OCI-LY3 (cell line): ENCODE measurements at regions not wholly inside any gene's neighbourhood (a gene's known extent, or its start where the extent isn't known, plus 50 kb on each side); places are given as distances from the start of the nearest gene placed in this dataset.

Experiments
- EZH2phosphoT487 ChIP-seq: fragments of 200-600 bp; shearing (Covaris generic); IDR thresholded peaks from 2 replicates; pipeline ENCODE4 v1.6.1; 2018; ENCODE audit warnings: antibody characterized with exemption, mixed run types, low read depth
- TF ChIP-seq, protein P1 (sequence below): fragments of 200-600, 300-600 bp; sonication (generic); IDR thresholded peaks from 2 replicates; pipeline ENCODE4 v1.5.1; 2014; ENCODE audit warnings: antibody characterized with exemption, low read length, low read depth

DNA sequence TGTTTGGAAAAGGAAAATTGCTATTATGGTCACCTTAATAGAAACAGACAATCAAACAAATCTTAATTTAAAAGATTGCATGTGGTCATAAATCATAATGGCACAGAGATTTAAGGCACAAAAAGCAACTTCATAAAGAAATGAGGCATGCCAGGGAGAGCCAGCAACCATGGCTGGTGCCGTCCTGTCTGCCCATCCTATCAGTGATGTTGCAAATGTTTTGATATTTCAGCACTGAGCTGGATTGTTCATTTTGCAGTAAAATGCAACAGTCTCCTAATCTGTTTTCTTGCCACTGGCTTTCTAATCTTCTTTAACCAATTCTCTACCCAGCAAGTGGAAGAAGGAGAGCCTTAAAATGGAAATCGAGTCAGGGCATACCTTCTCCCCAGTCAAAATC lies 249.8 kb downstream of the SAMD5 start:
- TF ChIP-seq, protein P1, sequence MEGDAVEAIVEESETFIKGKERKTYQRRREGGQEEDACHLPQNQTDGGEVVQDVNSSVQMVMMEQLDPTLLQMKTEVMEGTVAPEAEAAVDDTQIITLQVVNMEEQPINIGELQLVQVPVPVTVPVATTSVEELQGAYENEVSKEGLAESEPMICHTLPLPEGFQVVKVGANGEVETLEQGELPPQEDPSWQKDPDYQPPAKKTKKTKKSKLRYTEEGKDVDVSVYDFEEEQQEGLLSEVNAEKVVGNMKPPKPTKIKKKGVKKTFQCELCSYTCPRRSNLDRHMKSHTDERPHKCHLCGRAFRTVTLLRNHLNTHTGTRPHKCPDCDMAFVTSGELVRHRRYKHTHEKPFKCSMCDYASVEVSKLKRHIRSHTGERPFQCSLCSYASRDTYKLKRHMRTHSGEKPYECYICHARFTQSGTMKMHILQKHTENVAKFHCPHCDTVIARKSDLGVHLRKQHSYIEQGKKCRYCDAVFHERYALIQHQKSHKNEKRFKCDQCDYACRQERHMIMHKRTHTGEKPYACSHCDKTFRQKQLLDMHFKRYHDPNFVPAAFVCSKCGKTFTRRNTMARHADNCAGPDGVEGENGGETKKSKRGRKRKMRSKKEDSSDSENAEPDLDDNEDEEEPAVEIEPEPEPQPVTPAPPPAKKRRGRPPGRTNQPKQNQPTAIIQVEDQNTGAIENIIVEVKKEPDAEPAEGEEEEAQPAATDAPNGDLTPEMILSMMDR, result no peak
- TF ChIP-seq EZH2phosphoT487, result no peak
